CD4-positive, alpha-beta T cell treated with Interleukin-1 beta for 1 hour (primary cell): ENCODE measurements at regions not wholly inside any gene's neighbourhood (a gene's known extent, or its start where the extent isn't known, plus 50 kb on each side); places are given as distances from the start of the nearest gene placed in this dataset.

Experiments used
- DNase-seq, 2 donors: peaks; one replicate each; pipeline ENCODE4 v3.0.0-alpha.2; 2020 to 2022

DNA sequence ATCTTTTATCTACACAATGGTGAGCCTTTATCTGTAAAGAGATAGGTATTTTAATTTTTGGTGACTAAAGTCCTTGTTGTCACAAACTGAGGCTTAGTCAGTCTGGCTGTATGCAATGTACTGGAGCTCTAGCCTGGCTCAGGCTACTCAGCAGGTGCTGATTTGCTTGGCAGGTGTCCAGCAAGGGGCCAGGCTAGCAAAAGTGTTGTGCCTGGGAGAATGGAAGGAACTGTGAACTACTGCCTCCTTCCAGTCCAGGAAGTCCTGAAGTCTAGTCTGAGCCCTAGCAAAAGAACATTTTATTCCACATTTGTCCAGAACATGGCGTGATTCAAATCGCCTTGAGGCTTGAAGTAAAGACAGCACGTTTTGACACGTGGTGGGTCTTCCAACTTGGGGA is 260.5 kb downstream of the CCDC85A start:
- no peak for DNase-seq

DNA sequence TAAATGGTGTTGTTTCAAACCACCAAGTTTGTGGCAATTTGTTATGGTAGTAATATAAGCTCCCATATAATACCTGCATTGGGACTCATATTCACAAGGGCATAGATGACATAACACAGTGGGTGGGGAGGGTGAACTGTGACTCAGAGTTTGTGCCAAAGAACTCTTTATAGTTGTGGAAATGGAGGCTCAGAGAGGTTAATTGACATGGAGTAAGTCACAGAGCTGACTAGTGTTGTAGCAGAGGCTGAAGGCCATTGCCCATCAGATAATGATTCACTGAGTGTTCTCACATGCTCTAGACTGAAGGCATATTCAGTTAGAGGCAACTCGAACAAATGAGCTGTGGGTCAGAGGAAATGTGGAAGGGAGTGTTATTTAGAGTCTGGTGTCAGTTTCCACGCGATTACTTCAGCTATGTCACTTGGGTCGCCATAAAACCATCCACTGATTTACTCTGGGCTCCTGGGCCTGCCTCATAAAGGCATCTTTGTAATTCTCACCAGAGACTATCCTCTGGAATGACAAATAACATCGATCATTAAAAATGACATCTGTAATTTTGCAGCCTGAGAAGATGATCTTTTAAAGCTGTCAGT is 264.7 kb downstream of the CCDC85A start:
- DNase-seq, result no peak

DNA sequence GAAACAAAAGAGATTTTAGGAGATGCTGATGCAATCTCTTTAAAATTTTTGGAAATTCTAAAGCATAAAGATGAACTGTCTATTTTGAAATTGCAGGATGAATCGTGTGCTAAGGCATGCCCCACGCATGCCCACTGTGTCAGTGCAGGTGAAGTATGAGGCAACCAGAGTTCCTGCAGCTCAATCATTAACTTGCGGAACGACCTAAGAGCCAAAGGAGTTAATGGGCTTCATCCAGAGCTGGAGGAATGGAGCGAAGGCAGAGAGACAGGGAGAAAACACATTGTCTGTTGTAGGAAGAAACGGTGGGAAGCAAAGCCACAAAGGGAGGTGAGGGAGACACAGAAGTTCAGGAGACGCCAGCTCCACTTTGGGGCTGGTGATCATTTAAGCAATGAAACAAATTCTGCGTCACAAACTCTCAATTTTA is 265.2 kb downstream of the CCDC85A start:
- no peak for DNase-seq

DNA sequence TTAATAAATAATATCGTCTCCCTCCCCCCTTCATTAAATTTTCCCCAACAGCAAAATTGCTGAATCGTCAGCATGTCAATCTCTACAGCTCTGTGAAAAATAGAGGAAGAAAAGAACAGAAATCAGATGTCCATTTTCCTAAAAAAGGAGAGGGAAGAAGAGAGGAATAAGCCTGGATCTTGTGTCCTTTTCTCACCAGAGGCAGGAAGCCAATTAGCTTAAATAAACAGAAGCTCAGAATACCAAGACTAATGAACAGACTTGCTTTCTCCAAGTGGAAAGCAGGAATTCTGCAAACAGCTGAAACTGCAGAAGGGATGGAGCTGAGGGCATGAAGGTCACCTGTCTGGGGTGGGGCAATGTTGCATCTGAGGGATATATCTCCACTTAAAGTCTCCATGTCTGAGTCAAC is 265.7 kb downstream of the CCDC85A start:
- DNase-seq, result no peak

DNA sequence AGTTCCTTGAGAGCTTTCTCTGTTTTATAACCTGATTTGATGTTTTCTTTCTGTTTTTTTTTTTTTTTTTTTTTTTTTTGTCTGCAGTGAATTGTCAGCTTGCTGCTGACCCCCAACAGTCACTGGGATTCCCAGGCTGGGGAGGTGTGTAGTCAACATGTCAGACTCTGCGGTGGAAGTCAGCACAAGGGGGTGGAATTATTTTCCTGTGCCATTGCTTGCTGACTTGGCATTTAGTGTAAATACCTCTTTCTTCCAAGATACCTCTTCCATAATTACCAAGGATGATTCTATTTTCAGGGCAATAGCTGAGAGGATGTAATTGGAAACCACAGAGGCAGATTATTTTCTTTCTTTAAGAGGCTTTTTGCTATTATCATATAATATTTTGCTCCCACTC is 266.3 kb downstream of the CCDC85A start:
- no peak for DNase-seq

DNA sequence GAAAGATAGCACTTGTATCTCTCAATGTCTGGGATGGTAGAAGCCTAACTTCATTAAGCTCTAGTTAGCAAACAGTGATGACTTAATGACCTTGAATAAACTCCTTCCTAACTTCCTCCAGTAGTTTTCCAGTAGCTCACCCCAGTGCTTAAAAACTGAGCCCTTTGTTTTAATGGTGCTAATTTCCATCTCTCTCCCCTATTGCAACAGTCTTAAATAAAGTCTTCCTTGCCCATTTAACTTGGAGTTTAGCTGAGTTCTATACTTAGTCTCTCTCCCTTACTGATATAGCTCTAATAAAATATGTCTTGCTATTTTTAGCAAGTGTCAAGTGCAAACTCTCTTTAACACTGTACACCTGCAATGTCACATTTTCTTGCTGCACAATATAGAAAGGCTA is 267.0 kb downstream of the CCDC85A start:
- no peak for DNase-seq

DNA sequence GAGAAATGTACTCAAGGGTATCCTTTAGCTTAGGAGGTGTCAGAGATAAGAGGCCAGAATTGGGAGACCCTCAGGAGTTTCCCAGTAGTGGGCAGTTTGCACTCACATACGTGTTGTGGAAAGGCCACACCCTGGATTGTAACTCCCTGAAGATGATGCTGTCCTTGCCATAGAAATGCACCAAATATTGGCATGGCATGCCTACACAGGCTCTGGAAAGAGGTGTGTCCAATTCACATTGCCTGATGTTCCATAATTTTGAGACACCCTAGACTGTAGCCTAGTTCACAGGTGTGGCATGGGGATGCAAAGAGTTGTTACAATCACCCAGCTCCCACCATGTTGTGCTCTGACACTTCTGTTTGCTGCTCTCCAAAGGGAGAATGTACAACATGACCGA is 271.9 kb downstream of the CCDC85A start:
- no peak for DNase-seq

DNA sequence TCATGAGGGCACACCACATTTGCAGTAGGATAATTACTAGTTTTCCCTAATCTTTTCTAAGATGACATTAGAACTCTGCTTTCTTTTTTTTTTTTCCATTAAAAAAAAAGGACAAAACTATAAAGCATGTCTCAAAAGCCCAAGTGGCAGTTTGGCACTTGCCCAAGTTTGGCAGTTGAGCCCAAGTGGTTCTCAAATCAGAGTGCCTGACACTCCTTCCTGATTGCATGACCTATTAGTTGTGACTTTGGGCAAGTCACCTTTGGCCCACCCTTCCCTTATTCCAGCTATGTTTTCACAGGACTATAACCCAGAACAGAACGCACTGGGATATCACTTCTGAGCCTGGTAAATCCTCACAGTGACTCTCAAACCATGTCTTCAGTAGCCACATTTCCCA is 273.0 kb downstream of the CCDC85A start:
- no peak for DNase-seq

DNA sequence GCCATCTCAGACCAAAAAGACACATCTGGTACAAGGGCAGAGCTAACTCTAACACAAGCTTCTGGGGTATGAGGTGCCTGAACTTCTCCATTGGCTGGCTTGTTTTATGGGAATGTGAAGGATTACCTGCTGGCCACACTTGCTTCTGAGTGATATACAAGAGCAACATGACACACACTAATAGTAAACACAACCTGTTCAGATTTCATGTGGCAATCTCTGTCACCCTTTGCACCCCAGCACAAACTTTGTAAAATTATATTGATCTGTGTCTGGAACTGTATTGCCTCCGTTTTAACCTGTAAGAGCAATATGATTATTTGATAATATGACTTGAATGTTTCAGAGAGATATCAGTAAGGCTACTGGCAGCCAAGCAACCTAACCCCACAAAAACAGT is 276.7 kb downstream of the CCDC85A start:
- no peak for DNase-seq

DNA sequence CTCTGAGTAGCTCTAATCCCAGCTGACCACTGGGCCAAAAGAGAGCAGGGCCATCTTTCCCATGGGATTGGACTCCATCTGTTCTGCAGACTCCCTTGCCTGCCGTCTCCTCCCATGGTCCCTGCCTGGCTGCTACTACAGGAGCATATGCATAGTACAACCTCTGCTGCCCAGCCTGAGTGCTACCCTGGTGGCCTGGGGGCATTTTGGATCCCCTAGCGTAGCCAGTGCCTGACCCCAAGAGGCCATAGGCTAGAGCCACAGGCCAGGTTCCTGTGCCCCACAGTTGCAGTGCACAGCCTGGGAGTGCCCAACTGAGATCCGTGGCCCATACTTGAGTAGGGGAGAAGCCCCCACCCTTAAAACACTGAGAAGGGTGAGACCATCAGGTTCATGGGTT is 280.3 kb downstream of the CCDC85A start:
- no peak for DNase-seq

DNA sequence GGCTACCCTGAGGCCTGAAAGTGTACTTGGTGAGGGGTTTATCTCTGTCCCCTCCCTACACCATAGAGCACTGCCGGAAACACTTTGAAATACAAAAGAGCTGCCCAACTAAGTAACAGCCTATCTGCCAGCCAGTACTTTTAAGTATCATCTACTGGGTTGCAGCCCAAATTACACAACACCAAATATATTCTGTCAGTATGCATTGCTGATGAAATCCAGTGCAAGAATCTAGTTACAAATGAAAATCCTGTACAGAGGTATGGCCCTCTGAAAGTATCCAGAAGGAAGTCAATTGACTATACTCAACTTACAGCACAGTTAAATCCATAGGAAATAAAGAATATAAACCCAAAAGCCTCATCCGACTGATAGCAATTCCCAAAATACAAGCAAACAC is 280.8 kb downstream of the CCDC85A start:
- DNase-seq, result no peak

DNA sequence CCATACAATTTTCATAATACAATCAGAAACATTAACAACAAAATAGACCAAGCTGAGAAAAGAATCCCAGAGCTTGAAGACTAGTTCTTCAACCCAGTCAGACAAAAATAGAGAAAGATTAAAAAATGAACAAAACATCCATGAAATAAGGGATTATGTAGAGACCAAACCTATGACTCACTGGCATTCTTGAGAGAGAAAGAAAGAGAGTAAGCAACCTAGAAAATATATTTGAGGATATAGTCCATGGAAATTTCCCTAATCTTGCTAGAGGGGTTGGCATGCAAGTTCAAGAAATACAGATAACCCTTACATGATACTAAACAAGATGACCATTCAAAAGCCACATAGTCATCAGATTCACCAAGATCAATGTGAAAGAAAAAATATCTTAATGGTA is 281.7 kb downstream of the CCDC85A start:
- no peak for DNase-seq

DNA sequence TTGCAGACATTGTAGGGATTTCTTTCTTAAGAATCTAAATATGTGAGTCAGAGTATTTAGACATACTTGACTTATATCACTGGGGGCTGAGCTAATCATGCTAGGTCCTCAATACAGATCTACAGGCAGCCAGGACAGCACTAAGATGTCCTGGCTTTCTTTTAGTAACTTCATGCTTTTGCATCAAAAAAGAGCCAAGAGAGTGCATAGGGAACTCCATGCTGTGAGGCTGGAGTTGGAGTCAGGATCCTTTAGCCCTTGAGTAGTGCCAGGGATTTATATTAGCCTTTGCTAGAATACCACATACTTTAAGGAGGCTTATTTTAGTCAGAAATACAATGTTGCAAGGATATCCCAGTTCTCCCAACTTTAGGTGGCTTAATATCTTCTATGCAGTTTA is 289.7 kb downstream of the CCDC85A start:
- no peak for DNase-seq

DNA sequence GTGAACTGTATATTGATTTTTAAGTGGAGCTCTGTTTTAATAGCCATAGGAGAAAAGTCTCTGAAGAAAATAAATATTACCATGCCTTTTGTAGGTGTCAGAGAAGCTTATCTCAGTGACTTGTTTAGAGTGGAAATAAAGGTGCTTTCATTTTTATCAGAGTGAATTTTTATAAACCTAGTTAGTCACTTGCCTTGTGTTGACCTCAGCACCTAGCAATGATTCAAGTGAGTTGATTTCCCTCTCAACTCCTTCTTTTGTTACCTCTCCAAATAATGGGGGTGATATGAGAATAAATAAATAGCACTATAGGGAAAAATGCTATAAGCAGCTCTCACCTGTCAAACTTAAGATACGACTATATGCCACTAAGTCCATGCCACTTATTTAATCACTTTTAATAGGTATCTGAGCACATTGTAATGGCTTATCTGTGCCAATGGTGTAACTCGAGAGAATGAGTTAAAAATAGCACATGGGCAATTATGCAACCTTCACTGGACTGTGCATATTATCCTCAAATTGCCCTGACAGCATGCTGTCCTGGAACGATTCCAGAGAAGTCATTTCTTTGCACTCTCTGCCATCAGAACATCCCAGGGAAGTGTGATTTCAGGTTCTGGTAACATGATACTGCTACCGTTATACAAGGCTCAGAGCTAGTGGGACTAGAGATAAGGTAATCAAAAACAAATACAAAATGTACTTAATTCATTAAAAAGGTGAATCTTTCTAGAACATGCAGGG is 290.8 kb downstream of the CCDC85A start:
- DNase-seq, result no peak

DNA sequence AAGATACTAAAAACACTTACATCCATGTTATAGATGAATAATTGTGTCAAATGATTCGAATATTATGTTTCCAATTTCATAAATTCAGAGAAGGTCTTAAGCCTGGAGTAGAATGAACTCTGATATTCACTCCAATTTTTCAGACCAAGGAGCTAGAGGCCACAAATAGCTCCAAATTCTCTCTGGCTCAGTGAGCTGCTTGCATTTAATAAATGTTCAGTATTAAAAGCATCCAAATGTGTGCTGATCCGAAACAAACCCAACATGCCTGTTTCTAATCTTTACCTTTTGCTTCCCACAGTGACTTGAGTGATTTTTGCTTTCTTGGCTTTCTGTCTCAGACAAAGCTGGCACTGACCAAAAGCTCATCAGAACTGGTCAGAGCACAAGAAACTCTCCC is 291.4 kb downstream of the CCDC85A start:
- no peak for DNase-seq

DNA sequence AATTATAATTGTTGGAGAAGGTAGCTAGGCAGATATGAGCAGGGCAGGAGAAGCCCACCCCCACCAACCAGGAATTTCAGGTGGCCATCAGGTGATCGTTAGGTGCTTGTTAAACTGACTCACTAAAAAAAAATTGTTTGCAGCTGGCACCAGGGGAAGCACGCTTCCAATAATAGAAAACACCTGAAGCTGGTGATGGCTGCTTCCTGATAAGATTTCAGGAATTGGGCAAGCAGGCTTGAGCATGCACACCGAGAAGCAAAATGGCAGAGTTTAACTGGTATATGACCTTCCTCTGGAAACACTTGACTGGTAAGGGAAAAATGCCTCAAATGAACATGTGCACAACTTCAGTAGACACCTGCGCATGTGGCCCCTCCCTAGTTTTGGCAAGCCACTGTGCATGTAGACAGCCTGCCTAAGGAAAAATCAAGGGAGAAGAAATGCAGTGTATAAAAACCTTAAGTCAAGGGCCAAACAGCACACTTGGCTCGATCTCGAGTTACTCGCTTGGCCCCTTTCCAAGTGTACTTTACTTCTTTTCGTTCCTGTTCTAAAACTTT is 292.8 kb downstream of the CCDC85A start:
- DNase-seq, result no peak

DNA sequence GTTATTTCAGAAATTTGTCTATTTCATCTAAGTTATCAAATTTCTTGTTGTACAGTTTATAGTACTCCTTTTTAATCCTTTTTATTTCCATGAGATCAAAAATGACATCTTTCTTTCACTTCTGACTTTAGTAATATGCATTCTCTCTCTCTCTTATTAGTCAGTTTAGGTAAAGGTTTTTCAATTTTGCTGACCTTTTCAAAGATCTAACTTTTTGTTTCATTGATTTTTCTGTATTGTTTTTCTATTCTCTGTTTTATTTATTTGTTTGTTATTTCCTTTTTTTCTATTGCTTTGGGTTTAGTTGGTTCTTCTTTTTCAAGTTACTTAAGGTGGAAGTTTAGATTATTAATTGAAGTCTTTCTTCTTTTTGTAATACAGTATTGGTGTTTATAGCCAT is 294.2 kb downstream of the CCDC85A start:
- DNase-seq, result no peak

DNA sequence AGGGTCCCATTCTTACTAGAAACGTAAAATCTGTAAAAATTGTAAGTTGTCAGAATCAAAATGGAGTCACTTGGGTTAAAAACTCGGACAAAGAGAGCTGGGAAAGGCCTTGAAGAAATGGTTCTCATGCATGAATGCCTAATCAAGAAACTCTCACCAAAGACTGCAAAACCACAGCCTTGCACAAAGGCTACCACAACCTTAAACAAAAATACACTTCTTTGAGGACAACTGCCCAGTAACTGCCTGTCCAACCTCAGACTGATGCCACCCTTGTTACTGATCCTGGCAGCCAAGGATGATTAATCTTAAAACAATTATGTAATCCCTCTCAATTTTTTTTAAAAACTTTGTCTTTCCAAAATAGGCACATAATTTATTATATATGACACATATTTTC is 299.3 kb downstream of the CCDC85A start:
- DNase-seq, result no peak

DNA sequence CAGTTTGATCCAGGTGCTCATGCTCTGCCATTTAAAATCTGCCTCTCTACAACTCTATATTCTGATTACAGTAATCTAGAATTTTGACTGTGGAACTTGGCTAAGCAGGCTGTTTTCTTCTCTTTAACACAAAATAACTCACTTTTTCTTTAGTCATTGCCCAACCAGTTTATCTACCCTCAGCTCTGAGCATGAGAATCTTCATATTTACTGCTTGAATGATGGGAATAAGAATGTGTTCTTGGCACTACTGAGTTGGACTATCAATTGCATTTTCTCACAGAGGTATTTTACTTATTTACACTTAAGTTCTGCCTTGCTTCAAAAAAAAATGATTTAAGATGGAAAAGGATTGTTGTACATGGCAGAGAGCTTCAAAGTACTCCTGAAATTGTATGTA is 301.1 kb downstream of the CCDC85A start:
- no peak for DNase-seq

DNA sequence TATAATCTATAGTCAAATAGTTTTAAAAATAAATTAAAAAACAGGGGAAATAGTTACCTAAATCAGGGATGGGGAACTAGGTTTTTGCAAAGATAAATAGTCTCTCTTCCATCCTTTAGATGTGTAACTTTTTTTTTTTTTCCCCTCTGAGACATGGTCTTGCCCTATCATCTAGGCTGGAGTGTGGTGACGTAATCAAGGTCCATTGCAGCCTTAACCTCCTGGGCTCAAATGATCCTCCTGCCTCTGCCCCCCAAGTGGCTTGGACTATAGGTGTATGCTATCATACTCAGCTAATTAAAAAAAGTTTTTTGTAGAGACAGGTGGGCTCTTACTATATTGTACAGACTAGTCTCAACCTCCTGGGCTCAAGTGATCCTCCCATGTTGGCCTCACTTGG is 316.5 kb downstream of the CCDC85A start:
- no peak for DNase-seq

DNA sequence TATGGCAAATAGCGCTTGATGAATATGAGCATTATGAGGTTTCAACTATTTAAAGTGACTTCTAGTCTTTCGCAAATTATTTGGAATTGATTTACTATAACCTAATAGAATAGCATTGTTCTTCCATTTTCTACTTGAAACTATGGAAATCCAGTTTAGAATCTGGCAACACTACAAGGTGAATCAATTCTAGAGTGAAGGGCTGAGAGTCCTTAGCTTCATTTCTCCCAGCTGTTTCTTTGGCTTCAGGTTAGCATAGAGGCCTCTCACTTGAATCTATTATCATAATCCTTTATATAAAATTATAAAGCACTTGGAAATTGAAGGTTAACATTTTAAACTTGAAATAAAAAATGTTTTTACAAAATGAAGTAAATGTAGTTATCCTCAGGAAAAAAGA is 318.8 kb downstream of the CCDC85A start:
- no peak for DNase-seq

DNA sequence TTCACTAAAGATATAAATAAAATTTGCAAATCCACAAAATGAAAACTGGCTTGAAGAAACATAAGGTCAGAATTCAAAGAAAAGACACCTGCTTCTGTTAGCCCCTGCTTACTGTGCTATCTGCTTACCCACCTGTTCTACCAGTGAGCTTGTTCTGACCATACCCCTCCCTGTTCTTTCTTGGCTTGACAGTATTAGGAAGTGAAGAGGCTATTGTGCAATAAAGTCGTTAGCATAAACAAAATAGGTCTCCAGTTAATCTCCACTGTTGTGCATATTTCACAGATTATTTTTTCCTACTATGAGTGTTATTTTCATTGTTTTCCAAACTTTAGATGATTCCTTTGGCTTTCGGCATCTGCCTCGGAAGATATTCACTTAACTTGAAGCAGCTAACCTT is 322.1 kb downstream of the CCDC85A start:
- DNase-seq, result no peak

DNA sequence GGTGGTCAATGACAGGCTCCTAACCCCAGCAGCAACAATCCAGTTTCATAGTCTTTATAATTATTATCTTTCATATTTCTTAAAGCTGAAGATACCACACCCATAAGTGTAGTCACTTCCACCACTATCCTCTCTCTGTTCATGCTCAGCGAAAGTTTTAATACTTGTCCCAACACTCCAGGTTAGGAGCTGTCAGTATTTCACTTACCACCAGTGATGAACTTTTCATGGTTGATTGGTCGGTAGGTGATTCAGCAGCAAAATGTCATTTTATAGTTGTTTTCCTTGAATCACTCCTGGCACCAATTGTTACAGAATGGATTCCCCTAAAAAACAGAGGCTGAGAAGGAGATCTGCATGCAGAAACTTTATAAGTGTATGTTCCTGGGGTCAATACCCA is 324.9 kb downstream of the CCDC85A start:
- DNase-seq, result no peak

DNA sequence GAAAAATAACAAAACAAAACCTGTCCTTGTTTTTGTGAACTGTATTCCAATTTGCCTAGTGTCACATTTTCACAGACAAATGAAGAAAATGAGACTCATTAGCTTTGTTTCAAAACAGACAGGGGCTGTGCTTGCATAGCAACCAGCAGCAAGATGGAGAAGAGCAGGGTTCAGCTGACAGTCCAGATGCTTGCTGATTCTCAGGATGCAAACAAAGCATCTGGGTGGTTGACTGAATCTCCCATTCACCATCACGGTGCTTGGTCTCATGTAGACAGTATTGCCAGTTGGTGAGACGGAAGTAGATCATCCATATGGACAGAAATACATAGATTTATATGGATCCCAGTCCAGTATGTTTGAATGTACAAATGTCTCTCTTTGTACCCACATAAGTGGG is 326.8 kb downstream of the CCDC85A start:
- no peak for DNase-seq

DNA sequence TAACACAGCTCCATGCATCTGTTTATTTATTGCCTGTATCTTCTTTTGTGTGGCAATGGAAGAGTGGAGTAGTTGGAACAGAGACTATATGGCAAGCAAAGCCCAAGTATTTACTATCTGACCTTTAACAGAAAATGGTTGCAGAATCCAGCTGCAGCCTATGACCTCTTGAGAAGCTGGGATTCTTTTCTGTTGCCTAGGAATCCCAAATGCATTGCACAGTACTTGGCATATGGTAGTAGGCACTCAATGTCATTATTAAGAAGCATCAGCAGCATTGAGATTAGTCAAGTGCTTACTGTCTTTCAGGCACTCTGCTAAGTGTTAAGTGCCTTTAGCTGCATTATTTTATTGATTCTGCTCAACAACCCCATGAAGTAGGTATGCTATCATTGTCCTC is 331.6 kb downstream of the CCDC85A start:
- DNase-seq, result no peak
